ENCODE measurements at regions not wholly inside any gene's neighbourhood (a gene's known extent, or its start where the extent isn't known, plus 50 kb on each side); places are given as distances from the start of the nearest gene placed in this dataset.
"Not testable (repeated sequence)": the region's sequence is repeated elsewhere in the genome, so short reads cannot be mapped to it uniquely, and the experiment has no call there.

DNA sequence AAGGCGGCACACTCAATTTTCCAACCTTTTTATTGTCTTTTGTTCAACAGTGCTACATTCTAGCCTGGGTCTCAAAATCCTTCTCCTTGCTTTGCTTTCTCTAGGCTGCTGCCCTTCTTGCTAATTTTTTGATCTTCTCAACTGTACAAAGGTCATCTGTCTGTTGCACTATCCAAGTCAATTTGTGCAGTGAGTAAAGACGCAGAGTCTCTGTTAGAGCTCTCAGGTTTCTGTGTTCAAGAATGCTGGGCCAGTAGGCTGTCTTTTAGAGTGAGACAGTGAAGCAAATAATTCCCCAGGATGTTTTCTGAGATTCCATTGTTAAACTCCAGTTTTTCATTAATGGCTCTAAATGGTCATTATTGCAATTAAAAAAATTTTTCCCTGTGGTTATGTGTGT is 255.7 kb upstream of the ACTBL2 start:
- ChIA-PET POLR2A (no interaction called here), CTCF (interaction anchor here (0.8 kb wide), 1 partner anchor 17 kb away, joined by 3 read pairs; no protein-coding TSS in a partner anchor)
- TF ChIP-seq, protein P1, sequence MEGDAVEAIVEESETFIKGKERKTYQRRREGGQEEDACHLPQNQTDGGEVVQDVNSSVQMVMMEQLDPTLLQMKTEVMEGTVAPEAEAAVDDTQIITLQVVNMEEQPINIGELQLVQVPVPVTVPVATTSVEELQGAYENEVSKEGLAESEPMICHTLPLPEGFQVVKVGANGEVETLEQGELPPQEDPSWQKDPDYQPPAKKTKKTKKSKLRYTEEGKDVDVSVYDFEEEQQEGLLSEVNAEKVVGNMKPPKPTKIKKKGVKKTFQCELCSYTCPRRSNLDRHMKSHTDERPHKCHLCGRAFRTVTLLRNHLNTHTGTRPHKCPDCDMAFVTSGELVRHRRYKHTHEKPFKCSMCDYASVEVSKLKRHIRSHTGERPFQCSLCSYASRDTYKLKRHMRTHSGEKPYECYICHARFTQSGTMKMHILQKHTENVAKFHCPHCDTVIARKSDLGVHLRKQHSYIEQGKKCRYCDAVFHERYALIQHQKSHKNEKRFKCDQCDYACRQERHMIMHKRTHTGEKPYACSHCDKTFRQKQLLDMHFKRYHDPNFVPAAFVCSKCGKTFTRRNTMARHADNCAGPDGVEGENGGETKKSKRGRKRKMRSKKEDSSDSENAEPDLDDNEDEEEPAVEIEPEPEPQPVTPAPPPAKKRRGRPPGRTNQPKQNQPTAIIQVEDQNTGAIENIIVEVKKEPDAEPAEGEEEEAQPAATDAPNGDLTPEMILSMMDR (IDR thresholded peaks at IDR 0.05) = no peak
- no peak for TF ChIP-seq TCF7L2 (IDR thresholded peaks at IDR 0.05; ENCODE audit: low read depth, low read length)
- no peak for TF ChIP-seq SIN3A (IDR thresholded peaks at IDR 0.05; ENCODE audit: borderline replicate concordance, insufficient read depth, low read depth, low read length)
- no peak for TF ChIP-seq POLR2AphosphoS5 (IDR thresholded peaks at IDR 0.05; ENCODE audit: low read depth, low read length)
- ATAC-seq (no peak), DNase-seq (ENCODE audit: low read depth, low spot score) (no peak)
- no TSS peak for BruUV-seq (replicated peaks)
- Histone ChIP-seq H3K4me1 (ENCODE audit: control insufficient read depth, insufficient read depth, low read length) (peaks cover 4% of the 10 kb centered on the region), H3K36me3 (ENCODE audit: control insufficient read depth, insufficient read depth, low read length) (no peaks in the 10 kb centered on the region), H3K27ac (ENCODE audit: low read length) (peak overlapping the region; percentile 73; the same call in 1 of the 2 replicates), H3K27me3 (ENCODE audit: control insufficient read depth, insufficient read depth, low read length) (no peaks in the 10 kb centered on the region), H3K9me3 (ENCODE audit: control insufficient read depth, insufficient read depth, low read depth, low read length) (no peaks in the 10 kb centered on the region), H3K4me3 (ENCODE audit: low read depth in 2 of 2, low read length in 2 of 2) (no peak overlapping the region)
- in situ Hi-C loops (cut with HindIII; ENCODE audit: low pct_unique_long_range_greater_than_20kb, low sequenced_read_pairs) (no loop called here), intact Hi-C loops (cut with micrococcal nuclease; ENCODE audit: unreplicated experiment) (no loop called here)

DNA sequence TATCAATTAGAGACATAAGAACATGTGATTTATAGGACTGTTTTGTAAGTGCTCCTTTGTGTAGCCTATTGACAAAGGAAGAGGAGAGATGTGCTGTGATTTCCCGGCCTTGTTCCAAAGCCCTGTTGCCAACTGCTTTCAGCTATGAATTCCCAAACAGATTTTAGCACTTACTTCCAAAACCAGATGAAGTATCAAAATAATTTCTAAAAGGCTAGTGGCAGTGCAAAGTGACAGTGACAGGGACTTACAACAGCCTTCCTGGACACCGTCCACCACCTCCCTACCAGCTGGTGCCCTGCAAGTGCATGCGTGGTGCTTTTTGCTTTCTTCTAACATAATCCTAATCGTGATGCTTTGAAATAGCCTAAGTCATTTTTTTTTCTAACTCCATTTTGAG is 254.1 kb upstream of the ACTBL2 start:
- Histone ChIP-seq H3K27ac (ENCODE audit: low read length) (peak overlapping the region; percentile 73), H3K4me3 (ENCODE audit: low read depth in 2 of 2, low read length in 2 of 2) (no peak overlapping the region), H3K4me1 (ENCODE audit: control insufficient read depth, insufficient read depth, low read length) (peaks cover 4% of the 10 kb centered on the region), H3K36me3 (ENCODE audit: control insufficient read depth, insufficient read depth, low read length) (no peaks in the 10 kb centered on the region), H3K27me3 (ENCODE audit: control insufficient read depth, insufficient read depth, low read length) (no peaks in the 10 kb centered on the region), H3K9me3 (ENCODE audit: control insufficient read depth, insufficient read depth, low read depth, low read length) (no peaks in the 10 kb centered on the region)
- DNase-seq (ENCODE audit: low read depth, low spot score) = no peak
- no TSS peak for BruUV-seq (replicated peaks)
- TF ChIP-seq, protein P2, sequence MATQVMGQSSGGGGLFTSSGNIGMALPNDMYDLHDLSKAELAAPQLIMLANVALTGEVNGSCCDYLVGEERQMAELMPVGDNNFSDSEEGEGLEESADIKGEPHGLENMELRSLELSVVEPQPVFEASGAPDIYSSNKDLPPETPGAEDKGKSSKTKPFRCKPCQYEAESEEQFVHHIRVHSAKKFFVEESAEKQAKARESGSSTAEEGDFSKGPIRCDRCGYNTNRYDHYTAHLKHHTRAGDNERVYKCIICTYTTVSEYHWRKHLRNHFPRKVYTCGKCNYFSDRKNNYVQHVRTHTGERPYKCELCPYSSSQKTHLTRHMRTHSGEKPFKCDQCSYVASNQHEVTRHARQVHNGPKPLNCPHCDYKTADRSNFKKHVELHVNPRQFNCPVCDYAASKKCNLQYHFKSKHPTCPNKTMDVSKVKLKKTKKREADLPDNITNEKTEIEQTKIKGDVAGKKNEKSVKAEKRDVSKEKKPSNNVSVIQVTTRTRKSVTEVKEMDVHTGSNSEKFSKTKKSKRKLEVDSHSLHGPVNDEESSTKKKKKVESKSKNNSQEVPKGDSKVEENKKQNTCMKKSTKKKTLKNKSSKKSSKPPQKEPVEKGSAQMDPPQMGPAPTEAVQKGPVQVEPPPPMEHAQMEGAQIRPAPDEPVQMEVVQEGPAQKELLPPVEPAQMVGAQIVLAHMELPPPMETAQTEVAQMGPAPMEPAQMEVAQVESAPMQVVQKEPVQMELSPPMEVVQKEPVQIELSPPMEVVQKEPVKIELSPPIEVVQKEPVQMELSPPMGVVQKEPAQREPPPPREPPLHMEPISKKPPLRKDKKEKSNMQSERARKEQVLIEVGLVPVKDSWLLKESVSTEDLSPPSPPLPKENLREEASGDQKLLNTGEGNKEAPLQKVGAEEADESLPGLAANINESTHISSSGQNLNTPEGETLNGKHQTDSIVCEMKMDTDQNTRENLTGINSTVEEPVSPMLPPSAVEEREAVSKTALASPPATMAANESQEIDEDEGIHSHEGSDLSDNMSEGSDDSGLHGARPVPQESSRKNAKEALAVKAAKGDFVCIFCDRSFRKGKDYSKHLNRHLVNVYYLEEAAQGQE (IDR thresholded peaks at IDR 0.05; ENCODE audit: insufficient read depth in 1 of 2, low read depth in 2 of 2, low read length in 1 of 2) = no peak
- no peak for TF ChIP-seq TCF7L2 (IDR thresholded peaks at IDR 0.05; ENCODE audit: low read depth, low read length)
- TF ChIP-seq, protein P1 (IDR thresholded peaks at IDR 0.05) = no peak
- no peak for TF ChIP-seq SIN3A (IDR thresholded peaks at IDR 0.05; ENCODE audit: borderline replicate concordance, insufficient read depth, low read depth, low read length)
- TF ChIP-seq POLR2AphosphoS5 (IDR thresholded peaks at IDR 0.05; ENCODE audit: low read depth, low read length) = no peak
- in situ Hi-C loops (cut with HindIII; ENCODE audit: low pct_unique_long_range_greater_than_20kb, low sequenced_read_pairs) = no loop called here
- CTCF ChIA-PET = no interaction called here
- POLR2A ChIA-PET = interaction anchor here (0.5 kb wide), 1 partner anchor 13 kb away, joined by 4 read pairs; no protein-coding TSS in a partner anchor
- no peak for ATAC-seq
- intact Hi-C loops (cut with micrococcal nuclease; ENCODE audit: unreplicated experiment) = no loop called here

DNA sequence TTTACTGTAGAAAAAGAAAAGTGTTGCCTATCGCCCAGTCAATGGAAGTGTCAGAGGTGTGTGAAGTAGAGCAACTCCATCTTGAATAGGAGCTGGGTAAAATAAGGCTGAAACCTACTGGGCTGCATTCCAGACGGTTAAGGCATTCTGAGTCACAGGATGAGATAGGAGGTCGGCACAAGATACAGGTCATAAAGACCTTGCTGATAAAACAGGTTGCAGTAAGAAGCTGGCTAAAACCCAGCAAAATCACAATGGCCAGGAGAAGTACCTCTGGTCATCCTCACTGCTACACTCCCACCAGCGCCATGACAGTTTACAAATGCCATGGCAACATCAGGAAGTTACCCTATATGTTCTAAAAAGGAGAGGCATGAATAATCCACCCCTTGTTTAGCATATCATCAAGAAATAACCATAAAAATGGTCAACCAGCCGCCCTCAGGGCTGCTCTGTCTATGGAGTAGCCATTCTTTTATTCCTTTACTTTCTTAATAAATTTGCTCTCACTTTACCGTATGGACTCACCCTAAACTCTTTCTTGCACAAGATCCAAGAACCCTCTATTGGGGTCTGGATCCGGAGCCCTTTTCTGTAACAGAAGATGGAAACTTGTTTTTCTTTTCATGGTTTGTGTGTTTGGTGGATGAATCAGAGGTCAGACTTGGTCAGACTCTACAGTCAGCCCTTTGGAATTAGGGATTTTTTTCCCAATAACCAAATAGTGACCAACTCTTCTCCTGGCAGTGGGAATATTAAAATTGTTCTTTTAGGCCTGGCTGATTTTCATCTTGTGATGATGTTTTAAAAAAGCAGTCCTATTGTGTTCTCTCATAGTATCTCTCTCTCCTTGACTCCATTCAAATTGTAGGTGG is 252.9 kb upstream of the ACTBL2 start:
- H3K27ac ChIP-seq (ENCODE audit: low read length) = peak overlapping the region; percentile 73
- H3K27me3 ChIP-seq (ENCODE audit: control insufficient read depth, insufficient read depth, low read length); intact Hi-C loops (cut with micrococcal nuclease; ENCODE audit: unreplicated experiment); H3K36me3 ChIP-seq (ENCODE audit: control insufficient read depth, insufficient read depth, low read length); H3K4me3 ChIP-seq (ENCODE audit: low read depth in 2 of 2, low read length in 2 of 2); in situ Hi-C loops (cut with HindIII; ENCODE audit: low pct_unique_long_range_greater_than_20kb, low sequenced_read_pairs); BruUV-seq (replicated peaks); H3K9me3 ChIP-seq (ENCODE audit: control insufficient read depth, insufficient read depth, low read depth, low read length); H3K4me1 ChIP-seq (ENCODE audit: control insufficient read depth, insufficient read depth, low read length): not testable (repeated sequence)
- DNase-seq (ENCODE audit: low read depth, low spot score) (peak; percentile 52), ATAC-seq (peak; percentile 94)
- CTCF ChIA-PET = interaction anchor here (0.6 kb wide), 1 partner anchor 234 kb away, joined by 3 read pairs; no protein-coding TSS in a partner anchor
- POLR2A ChIA-PET = interaction anchor here (0.6 kb wide), 1 partner anchor 85 kb away, joined by 3 read pairs; no protein-coding TSS in a partner anchor

All from Panc1 (cell line).